CD4-positive, alpha-beta T cell treated with Interleukin-4 for 4 hours (primary cell): ENCODE measurements at regions not wholly inside any gene's neighbourhood (a gene's known extent, or its start where the extent isn't known, plus 50 kb on each side); places are given as distances from the start of the nearest gene placed in this dataset.
"Not testable (repeated sequence)": the region's sequence is repeated elsewhere in the genome, so short reads cannot be mapped to it uniquely, and the experiment has no call there.

Experiments
- DNase-seq: peaks from one replicate; pipeline ENCODE4 v3.0.0-alpha.2; 2020

DNA sequence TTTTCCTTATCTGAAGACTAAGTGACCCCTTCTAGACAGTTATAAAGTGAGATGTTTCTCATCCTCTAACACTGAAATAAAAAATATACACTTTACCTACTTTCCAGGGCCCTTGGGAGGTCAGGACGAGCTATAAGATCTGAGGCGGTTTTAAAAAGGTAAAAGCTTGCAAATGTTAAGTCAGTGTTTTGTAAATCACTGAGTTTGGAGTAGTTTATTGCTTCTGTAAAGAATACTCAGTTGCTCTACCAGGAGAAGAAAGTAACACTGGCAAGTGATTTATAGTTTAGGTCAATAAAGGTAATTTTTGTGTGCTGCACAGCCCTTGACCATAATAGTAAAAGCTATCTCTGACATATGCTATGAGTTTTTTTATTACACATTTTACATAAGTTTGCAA, 584.5 kb downstream of the TMTC2 start:
- DNase-seq = no peak

DNA sequence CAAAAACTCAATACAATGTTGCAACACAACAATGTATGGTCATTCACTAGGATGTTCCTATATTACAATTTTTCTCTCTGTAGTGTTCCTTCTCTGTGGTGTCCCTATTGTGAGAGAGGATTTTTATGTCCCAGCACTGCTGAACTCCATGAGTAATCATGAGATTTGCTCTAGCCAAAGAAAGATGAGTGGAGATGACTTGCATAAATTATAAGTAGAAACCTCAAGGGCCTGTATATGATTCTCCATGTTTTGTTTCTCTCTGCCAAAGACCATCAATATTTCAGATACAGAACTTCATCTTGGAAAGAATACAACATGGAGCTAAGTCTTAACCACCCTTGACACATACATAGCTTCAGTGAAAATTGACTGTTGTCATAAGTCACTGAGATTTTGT, 579.1 kb downstream of the TMTC2 start:
- no peak for DNase-seq

DNA sequence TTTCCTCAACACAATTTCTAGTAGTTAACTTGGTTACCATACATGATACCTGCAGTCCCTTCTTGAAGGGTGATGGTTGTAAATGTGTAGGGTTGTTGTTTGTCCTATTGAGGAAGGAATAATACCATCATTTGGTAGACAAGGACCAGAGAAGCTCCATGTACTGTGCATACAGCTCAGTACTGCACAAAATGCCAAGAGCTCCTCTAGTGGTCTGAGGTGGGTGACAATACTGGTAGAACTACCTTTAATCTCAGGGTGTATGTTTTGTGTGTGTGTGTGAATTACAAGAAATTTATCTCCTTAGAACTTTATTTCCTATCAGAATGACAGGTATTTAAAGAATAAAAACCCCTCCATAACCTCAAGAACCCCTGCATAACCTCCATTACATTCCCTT, 575.3 kb downstream of the TMTC2 start:
- no peak for DNase-seq

DNA sequence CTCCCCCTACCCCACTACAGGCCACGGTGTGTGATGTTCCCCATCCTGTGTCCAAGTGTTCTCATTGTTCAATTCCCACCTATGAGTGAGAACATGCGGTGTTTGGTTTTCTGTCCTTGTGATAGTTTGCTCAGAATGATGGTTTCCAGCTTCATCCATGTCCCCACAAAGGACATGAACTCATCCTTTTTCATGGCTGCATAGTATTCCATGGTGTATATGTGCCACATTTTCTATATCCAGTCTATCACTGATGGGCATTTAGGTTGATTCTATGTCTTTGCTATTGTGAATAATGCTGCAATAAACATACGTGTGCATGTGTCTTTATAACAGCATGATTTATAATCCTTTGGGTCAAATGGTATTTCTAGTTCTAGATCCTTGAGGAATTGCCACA, 573.4 kb downstream of the TMTC2 start:
- not testable (repeated sequence) for DNase-seq

DNA sequence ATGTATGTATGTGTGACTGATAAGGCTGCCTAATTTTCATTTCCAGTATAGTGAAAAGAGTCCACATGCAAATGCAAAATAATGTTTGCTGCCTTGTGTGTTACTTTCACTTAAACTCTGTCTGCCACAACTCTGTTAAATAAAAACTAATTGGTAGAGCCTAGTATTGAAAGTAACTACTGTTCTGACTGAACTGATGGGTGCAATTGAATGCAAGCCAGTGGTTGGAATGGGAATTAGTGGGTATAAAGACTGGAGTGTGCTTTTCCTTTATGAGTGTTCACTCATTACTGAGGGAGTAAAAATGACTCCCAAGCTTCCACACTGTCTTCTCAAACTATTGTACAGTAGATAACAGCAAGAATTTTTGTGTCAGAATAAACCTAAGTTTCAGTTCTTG, 571.0 kb downstream of the TMTC2 start:
- DNase-seq = no peak

DNA sequence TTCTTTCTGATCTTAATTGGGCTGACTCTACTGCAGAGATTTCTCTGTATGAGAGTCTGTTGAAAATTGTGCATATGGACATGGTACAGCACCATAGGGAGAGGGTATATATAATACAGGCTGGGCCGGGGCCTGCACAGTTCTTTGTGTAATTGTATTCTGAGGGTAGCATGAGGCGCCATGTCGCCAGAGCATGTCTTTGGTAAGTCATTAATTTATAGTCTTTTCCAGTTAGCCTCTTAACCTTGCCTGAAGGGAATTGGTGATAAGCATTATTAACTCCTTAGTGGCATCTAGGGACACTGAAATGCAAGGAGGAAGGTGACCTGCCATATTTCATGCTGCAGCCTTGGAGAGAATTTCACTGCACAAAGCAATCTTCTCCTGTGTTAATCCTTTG, 569.9 kb downstream of the TMTC2 start:
- no peak for DNase-seq

DNA sequence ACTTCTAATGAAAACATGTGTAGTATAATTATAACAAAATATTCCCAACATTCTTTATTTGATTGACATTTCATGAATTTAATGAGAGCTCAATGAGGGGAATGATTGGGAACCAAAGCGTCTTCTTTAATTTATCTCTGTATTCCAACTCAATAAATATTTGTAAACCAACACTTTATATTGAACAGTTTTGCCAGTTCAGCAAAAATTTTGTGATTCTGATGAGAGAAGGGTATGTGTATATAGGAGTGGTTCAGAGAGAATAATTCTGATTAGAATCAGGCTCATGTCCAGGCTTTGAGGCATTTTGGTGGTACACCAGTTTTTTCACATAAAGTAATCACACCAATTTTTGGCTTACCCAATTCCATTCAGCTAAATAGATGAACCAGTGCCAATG, 564.2 kb downstream of the TMTC2 start:
- DNase-seq = no peak

DNA sequence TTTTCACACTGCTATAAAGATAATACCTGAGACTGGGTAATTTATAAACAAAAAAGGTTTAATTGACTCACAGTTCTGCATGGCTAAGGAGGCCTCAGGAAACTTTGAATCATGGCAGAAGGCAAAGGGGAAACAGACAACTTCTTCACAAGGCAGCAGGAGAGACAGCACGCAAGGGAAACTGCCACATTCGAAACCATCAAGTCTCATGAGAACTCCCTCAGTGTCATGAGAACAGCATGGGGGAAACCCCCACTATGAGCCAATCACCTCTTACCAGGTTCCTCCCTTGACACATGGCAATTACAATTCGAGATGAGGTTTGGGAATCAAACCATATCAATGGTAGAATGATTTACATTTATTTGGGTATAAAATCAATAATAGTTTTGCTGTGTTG, 558.5 kb downstream of the TMTC2 start:
- DNase-seq = no peak

DNA sequence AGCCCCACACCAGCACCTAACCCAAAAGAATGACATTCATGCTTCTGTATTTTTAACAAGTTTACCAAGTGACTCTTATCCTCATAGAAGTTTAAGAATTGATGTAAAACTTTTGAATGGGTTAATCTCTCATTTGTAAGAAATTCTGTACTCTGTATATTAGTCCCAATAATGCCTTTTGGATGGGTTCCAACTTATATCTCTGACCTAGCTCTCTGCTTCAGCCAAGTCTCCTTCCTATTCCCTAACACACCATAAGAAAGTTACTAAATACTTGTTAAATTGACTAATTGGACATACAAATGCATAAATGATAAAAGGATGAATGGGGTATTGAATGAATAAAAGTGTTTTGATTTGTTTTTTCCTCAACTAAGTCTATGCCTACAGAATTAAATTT, 557.3 kb downstream of the TMTC2 start:
- no peak for DNase-seq

DNA sequence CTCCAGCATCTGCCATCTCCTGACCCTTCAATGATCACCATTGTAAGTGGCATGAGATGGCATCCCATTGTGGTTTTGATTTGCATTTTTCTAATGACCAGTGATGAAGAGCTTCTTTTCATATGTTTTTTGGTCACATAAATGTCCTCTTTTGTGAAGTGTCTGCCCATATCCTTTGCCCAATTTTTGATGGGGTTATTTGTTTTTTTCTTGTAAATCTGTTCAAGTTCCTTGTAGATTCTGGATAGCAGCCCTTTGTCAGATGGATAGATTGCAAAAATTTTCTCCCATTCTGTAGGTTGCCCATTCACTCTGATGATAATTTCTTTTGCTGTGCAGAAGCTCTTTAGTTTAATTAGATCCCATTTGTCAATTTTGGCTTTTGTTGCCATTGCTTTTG, 547.3 kb downstream of the TMTC2 start:
- DNase-seq = not testable (repeated sequence)

DNA sequence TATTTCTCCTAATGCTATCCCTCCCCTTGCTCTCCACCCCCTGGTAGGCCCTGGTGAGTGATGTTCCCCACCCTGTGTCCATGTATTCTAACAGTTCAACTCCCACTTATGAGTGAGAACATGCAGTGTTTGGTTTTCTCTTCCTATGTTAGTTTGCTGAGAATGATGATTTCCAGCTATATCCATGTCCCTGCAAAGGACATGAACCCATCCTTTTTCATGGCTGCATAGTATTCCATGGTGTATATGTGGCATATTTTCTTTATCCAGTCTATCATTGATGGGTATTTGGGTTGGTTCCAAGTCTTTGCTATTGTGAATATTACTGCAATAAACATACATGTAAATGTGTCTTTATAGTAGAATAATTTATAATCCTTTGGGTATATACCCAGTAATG, 540.3 kb downstream of the TMTC2 start:
- not testable (repeated sequence) for DNase-seq

DNA sequence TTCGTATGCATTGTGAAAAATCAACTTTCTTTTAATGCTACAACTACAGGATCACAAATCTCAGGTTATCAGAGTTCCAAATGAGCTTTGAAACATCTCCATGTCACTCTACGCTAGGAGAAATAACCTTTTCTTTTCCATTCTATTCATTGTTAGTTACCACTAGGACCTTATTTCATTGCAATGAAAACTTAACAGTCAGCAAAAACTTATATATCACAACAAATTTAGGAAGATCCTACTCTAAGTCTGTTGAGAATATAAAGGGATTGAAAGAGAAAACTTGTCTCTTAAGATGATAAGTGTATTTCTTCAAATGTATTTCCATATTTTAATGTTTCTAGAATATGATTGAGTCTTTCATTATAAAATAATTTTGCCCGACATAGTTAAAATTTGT, 539.1 kb downstream of the TMTC2 start:
- no peak for DNase-seq

DNA sequence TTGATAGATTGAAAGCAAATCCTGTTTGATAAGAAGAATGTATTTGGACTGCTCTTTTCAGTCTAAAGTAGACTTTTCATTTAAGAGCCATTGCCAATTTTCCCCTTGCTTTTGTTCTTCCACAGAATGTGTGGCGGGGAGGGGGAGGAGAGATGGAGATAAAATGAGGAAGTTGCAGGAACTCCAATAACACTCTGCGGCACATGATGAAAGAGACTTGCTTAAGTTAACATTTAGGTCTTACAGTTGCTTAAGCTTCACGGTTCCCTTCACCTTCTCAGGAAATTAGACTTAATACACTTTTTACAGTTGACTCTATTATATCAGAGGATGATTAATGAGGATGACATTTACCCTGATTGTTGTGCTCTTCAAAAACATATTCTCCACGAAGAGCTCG, 537.3 kb downstream of the TMTC2 start:
- DNase-seq = no peak

DNA sequence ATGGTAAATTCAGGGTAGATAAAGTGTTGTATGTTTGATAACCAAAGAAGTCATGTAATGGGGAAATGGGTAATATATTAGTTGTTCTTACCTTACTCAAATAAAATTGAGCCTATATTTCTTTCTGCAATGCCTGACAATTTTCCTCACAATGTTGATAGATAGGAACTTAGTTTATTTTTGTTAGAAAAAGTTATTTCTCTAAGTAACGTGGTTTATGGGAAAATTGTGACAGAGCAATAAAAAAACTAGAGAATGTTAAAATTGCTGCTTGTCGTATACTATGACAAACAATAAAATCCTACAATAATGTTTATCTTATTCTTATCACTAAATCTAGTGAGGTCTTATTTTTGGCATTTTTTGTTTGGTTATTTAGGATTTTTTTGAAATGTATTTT, 534.1 kb downstream of the TMTC2 start:
- no peak for DNase-seq

DNA sequence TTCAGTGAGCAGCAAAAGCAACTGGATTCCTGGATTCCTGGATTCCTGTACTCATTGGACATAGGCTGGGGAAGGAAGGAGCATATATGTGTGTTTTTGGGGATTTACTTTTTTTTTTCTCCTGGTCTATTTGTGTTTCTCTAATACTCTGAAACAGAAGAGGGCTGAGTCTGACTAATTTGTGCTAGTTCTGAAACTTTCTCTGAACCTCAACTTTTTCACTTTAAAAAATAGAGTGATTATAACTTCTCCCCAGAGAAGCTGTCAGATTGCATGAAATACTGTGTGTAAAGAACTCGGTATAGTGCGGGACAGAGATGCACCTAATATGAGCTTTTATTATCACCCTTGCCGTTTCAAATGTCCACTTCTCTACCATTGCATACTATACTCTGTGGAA, 529.5 kb downstream of the TMTC2 start:
- no peak for DNase-seq

DNA sequence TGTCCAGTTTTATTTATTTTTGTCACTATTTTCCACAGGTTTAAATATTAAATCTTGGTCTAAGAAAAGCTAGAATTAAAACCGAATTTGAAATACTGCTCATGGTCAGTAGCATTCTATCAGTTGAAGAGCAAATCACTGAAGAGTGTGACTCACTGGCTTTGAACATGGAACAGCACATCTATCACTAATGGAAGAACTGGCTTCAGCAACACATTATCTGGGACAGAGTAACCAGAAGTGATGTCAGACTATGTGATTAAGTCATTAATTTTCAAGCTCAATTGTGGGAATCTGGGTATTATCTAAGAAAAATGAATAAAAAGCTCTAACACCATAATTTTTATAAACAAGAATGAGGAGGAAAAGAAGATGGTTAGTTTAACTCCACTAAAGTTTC, 527.5 kb downstream of the TMTC2 start:
- DNase-seq = no peak

DNA sequence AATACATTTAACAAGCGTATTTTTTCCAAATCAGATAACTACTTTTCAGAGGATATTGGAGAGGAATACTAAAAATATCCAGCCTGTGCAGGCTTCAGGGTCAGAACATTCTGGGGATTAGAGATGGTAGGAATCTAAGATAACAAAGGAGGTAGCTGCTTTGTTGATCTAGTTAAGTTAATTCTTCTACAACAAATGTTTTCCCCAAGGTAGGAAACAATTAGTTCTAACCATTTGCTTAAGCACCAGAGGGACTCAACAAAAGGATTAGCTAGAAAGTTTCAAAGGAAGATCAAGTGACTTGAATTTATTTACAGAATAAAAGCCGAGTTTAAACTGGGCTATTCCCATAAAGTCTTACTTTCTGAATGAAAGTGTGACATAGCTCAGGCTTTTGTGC, 524.2 kb downstream of the TMTC2 start:
- no peak for DNase-seq

DNA sequence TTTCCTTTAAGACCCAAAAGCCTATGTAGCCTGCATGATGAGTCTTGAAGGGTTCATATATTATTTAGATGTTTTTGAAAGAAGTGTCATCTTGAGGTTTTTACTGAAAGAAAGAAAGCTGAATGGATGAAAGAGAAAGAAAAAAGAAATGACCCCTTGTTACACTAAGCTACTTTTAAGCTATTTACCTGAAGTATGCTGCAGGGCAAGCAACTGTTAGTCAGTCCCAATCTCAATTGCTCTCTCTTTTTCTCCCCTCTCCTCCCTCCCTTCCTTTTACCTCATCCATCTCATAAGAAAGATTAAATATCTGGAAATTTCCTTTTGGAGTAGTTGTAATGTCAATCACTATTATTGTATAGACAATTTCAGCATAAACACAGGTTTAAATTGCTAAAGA, 512.4 kb downstream of the TMTC2 start:
- DNase-seq = no peak

DNA sequence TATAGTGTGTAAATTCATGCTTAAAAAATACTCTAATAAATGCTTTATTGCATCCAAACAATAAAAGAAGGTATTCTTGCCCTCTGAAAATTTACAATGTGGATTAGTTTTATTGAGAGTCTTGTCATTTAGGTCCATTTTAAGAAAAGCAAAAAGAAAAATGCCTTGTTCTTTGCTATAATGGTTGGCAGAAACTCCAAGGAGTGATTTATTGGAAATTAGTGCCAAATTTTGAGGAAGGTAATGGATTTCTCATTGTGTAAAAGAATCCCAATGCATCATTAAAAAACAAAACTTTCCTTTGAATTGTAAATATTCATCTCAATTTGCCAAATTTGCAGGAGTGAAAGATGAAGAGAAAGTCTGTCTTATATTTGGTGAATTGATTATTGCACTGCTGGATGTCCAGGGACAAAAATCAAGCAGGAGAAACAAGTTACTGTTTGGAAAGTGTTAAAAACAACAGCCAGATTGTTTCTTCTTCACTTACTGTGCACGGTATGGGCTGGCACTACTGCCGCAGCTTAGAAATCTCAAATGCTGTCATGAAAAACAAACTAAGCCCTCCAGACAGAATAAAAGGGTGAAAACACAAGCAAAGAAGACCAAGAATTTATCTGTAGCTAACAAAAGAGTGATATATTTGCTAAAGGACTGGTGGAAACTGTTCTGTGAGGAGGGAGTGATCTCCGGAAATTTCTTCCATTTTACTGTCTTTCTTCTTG, 511.7 kb downstream of the TMTC2 start:
- no peak for DNase-seq

DNA sequence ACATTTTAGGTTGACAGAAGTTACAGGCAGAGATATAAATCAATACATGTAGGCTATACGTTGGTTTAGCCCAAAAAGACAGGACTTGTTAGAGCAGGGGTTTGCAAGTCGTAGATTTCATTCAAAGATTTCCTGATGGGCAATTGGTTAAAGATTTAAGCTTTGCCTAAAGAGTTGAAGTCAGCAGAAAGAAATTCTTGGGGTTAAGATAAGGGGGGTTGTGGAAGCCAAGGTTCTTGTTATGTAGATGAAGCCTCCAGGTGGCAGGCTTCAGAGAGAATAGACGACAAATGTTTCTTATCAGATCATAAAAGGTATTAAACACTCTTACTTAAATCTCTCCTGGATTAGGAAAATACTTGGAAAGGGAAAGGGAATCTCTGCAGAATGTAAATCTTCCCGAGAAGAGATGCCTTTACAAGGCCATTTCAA, 510.8 kb downstream of the TMTC2 start:
- DNase-seq = no peak

DNA sequence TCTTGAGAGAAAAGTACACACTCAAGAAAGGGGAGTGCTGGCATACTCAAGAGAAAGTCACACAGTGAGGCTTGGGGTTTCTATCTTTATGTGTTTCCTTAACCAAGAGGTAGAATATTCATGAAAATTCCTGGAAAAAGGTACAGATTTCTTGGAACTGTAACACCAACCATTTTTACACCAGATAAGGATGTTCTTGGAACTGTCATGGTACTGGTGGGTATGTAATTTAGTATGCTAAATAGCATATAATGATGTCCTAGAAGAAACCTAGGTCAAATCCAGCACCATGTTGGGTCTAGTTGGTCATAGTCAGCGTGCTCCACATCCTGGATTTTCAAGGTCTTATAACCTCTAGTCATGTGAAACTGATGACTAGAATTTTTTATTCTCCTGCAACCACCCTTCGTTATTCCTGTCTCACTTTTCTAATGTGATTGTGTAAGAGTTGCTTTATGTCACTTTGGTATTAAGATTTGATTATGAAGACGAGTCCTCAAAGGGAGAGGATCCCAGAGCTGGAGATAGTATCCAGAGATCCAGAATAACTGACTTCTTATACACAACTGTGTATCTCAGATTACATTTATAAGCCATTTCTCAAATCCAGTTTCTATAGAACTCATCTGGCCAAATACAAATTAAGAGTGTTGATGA, 510.1 kb downstream of the TMTC2 start:
- no peak for DNase-seq

DNA sequence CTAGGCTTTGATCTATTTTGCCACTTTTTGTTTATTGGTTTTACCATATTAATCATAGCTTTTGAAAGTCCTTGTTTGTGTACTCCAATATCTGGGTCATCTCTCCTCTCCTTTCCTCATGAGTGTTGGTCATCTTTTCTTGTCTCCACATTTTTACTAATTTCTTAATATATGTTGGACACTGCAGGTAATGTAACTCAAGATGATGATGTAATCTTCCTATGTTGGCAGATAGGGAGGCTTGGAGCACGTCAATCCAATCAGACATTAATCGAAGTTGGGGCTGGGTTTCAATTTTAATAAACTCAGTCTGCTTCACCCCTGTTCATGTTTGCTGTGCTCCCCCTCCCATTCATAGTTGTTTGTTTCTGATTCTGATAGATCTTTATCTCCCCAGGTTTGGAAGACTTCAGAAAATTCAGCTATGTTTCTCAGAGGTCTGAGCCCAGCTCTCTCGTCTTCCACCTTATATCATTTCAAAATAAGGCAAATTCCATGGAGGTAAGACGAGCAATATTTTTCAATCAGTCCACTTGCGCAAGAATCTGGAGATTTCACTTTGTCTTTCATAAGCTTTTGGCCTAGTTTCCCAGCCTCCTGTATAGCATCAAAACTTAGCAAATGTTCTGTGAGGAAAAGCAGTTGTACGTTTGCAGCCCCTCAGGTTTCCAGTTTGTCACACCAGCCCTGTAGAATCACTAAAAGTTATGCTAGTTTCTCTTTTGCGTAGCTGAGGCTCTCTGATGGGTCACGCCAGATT, 504.1 kb downstream of the TMTC2 start:
- DNase-seq = no peak

DNA sequence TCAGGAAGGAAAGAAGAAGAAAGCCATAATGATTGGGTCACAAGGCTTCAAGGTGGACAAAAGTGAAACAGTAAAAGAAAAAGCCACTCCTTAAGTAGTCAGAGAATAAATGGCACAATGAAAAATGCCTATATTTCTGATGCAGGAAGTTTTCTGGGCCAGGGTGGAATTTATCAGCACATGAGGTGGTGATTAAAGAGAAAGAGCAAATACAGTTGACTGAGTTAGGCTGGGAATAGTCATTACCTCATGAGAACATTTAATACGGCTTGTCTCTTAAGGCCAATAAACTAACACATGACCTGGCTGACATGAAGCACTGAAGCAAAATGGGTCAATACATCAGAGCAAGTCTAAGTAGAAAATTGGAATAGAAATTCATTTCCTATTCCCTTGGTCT, 499.7 kb downstream of the TMTC2 start:
- no peak for DNase-seq

DNA sequence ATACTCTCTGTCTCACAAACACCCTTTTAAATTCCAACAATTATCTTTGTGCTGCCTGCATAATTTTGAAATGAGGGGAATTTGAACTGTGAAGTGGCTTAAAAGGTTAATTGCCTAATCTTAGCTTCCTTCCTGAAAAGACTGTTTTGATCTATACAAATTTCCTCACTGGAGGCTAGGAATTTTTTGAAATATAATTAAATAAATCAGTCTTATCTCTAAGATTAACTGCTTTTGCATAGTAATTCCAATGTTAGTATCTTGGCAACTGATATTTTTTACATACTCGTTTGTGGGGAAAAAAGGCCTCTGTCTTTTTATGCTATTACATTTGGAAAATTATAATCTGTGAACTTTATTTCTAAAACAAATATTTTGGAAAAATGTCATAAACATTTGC, 498.5 kb downstream of the TMTC2 start:
- no peak for DNase-seq
